HG02884 (cell line): ENCODE measurements at regions not wholly inside any gene's neighbourhood (a gene's known extent, or its start where the extent isn't known, plus 50 kb on each side); places are given as distances from the start of the nearest gene placed in this dataset.
"Not testable (repeated sequence)": the region's sequence is repeated elsewhere in the genome, so short reads cannot be mapped to it uniquely, and the experiment has no call there.

Experiments
- ATAC-seq: cut with Tn5 transposase; IDR thresholded peaks from one replicate; pipeline ENCODE4 v1.9.1; 2021; ENCODE audit warnings: mild to moderate bottlenecking, moderate library complexity; ENCODE audit not compliant: unreplicated experiment

GRCh38 chr2:83991992-83992391, 467.1 kb downstream of the SUCLG1 start:
- ATAC-seq: no peak

- ATAC-seq: no peak
These were observed 468.4 kb downstream of the SUCLG1 start for GRCh38 chr2:83990636-83991035.

GRCh38 chr2:83976628-83977027, 482.5 kb downstream of the SUCLG1 start:
- ATAC-seq: not testable (repeated sequence)

- ATAC-seq: no peak
These were observed 487.0 kb downstream of the SUCLG1 start for GRCh38 chr2:83972128-83972527.

GRCh38 chr2:83971547-83971946, 487.5 kb downstream of the SUCLG1 start:
- no peak for ATAC-seq

GRCh38 chr2:83970217-83970929, 488.7 kb downstream of the SUCLG1 start:
- ATAC-seq: no peak

- ATAC-seq: no peak
These were observed 490.0 kb downstream of the SUCLG1 start for GRCh38 chr2:83969085-83969484.

GRCh38 chr2:83967854-83968253, 491.2 kb downstream of the SUCLG1 start:
- ATAC-seq: no peak

- ATAC-seq: not testable (repeated sequence)
These were observed 492.1 kb downstream of the SUCLG1 start for GRCh38 chr2:83966946-83967345.

GRCh38 chr2:83961512-83961911, 497.6 kb downstream of the SUCLG1 start:
- no peak for ATAC-seq

- ATAC-seq: no peak
These were observed 498.7 kb downstream of the SUCLG1 start for GRCh38 chr2:83960371-83960770.

GRCh38 chr2:83959266-83959665, 499.8 kb downstream of the SUCLG1 start:
- ATAC-seq: no peak

- ATAC-seq: no peak
These were observed 502.1 kb downstream of the SUCLG1 start for GRCh38 chr2:83956991-83957390.

GRCh38 chr2:83953697-83954096, 505.4 kb downstream of the SUCLG1 start:
- ATAC-seq: no peak

GRCh38 chr2:83951378-83951947, 507.6 kb downstream of the SUCLG1 start:
- ATAC-seq: no peak

- ATAC-seq: no peak
These were observed 509.7 kb downstream of the SUCLG1 start for GRCh38 chr2:83949361-83949760.

GRCh38 chr2:83944191-83944590, 514.9 kb downstream of the SUCLG1 start:
- ATAC-seq: no peak

- no peak for ATAC-seq
These were observed 515.8 kb downstream of the SUCLG1 start for GRCh38 chr2:83943265-83943664.

GRCh38 chr2:83941886-83942285, 517.2 kb downstream of the SUCLG1 start:
- ATAC-seq: no peak

- ATAC-seq: no peak
These were observed 525.3 kb downstream of the SUCLG1 start for GRCh38 chr2:83933749-83934148.

GRCh38 chr2:83923531-83923930, 535.5 kb downstream of the SUCLG1 start:
- ATAC-seq: no peak

- ATAC-seq: no peak
These were observed 542.5 kb downstream of the SUCLG1 start for GRCh38 chr2:83916559-83916958.

- ATAC-seq: no peak
These were observed 543.7 kb downstream of the SUCLG1 start for GRCh38 chr2:83915381-83915780.
